Activated naive CD4-positive, alpha-beta T cell treated with anti-CD3 and anti-CD28 coated beads, Interleukin-2, amount 10 ng/mL, durations not matched to agents 7 days and 5 days (primary cell): ENCODE measurements at regions not wholly inside any gene's neighbourhood (a gene's known extent, or its start where the extent isn't known, plus 50 kb on each side); places are given as distances from the start of the nearest gene placed in this dataset.

ENCODE experiments used
- CTCF ChIA-PET: fragments of 350-600 bp; sonication (Branson Sonifier 250); formaldehyde crosslinking; loops from one replicate; lab custom pipeline; 2021; ENCODE audit warnings: antibody characterized with exemption; lab: Charles Lee
- DNase-seq: peaks from one replicate; pipeline ENCODE4 v3.0.0-alpha.2; 2020
- H3K27ac Mint-ChIP-seq: one replicate; pipeline ENCODE4 v1.8.0; 2021; ENCODE audit warnings: mild to moderate bottlenecking, moderate library complexity, mixed read lengths
- H3K27me3 Mint-ChIP-seq: one replicate; pipeline ENCODE4 v1.8.0; 2021; ENCODE audit warnings: mild to moderate bottlenecking, mixed read lengths
- H3K36me3 Mint-ChIP-seq: one replicate; pipeline ENCODE4 v1.8.0; 2021; ENCODE audit warnings: mixed read lengths
- H3K4me1 Mint-ChIP-seq: one replicate; pipeline ENCODE4 v1.8.0; 2021; ENCODE audit warnings: mixed read lengths
- H3K4me3 Mint-ChIP-seq: one replicate; pipeline ENCODE4 v1.8.0; 2021; ENCODE audit warnings: mild to moderate bottlenecking, moderate library complexity, mixed read lengths
- H3K9me3 Mint-ChIP-seq: one replicate; pipeline ENCODE4 v1.8.0; 2021; ENCODE audit warnings: mixed read lengths

DNA sequence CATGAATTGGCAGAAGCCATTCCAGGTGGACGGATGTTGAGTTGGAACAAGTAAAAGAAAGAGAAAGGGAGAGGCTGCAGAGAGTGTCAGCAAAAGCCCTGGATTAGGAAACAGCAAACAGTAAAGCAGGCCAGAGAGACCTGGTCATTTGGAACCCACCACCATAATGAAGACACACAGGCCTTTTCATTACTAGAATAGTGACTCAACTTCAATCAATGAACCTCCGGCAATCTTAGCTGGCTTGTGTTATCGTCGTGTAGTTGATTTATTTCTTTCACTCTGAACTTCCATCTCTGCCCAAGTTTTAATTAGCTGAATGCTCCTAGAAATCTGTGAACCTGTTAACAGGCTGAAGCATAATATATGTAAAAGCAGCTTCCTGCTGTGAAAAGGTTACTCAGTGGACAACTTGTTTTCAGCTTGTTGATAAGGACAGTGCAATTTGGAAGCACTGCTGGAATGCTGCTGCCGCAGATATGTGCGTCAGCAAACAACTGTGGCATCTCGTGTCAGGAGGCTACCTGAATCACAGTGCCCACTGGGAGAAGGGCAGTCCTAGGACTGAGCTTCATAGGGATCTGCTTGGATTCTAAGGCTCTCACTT, 68.8 kb downstream of the SPANXN4 start:
- no peak for DNase-seq
- H3K4me1 Mint-ChIP-seq, result no peaks in the 10 kb centered on the region

More for the DNA sequence above, 68.8 kb downstream of the SPANXN4 start:
- Mint-ChIP-seq H3K4me3 (no peak overlapping the region), H3K27ac (no peak overlapping the region), H3K9me3 (peaks cover 8% of the 10 kb centered on the region), H3K36me3 (no peaks in the 10 kb centered on the region), H3K27me3 (no peaks in the 10 kb centered on the region)
- CTCF ChIA-PET, result no interaction called here
